NCI-H82 treated with DMSO at 0.1 percent for 48 hours (cell line): ENCODE measurements at regions not wholly inside any gene's neighbourhood (a gene's known extent, or its start where the extent isn't known, plus 50 kb on each side); places are given as distances from the start of the nearest gene placed in this dataset.

Experiments used
- DNase-seq: peaks from one replicate; lab custom pipeline; 2025; ENCODE audit not compliant: unreplicated experiment; lab: John Stamatoyannopoulos, UW

GRCh38 chr9:16128003-16128402 lies 575.2 kb downstream of the CCDC171 start:
- DNase-seq = no peak

GRCh38 chr9:16131264-16131663 lies 578.4 kb downstream of the CCDC171 start:
- no peak for DNase-seq

GRCh38 chr9:16132513-16132912 lies 579.7 kb downstream of the CCDC171 start:
- no peak for DNase-seq

- DNase-seq = no peak
These were observed 580.2 kb downstream of the CCDC171 start for GRCh38 chr9:16133032-16133431.

- DNase-seq = peak; percentile 18
These were observed 580.8 kb downstream of the CCDC171 start for GRCh38 chr9:16133556-16134227.

GRCh38 chr9:16134351-16134750 lies 581.5 kb downstream of the CCDC171 start:
- DNase-seq = no peak

- DNase-seq = no peak
These were observed 583.1 kb downstream of the CCDC171 start for GRCh38 chr9:16135968-16136367.

GRCh38 chr9:16136451-16136850 lies 583.6 kb downstream of the CCDC171 start:
- DNase-seq = no peak

GRCh38 chr9:16136961-16137360 lies 584.1 kb downstream of the CCDC171 start:
- DNase-seq = no peak

- DNase-seq = no peak
These were observed 586.0 kb downstream of the CCDC171 start for GRCh38 chr9:16138561-16139491.

GRCh38 chr9:16139774-16140173 lies 586.9 kb downstream of the CCDC171 start:
- no peak for DNase-seq

GRCh38 chr9:16143310-16143709 lies 590.5 kb downstream of the CCDC171 start:
- DNase-seq = no peak

GRCh38 chr9:16143947-16144890 lies 591.4 kb downstream of the CCDC171 start:
- no peak for DNase-seq

- no peak for DNase-seq
These were observed 592.5 kb downstream of the CCDC171 start for GRCh38 chr9:16145196-16145950.

GRCh38 chr9:16147726-16148125 lies 594.9 kb downstream of the CCDC171 start:
- DNase-seq = no peak

- no peak for DNase-seq
These were observed 597.7 kb downstream of the CCDC171 start for GRCh38 chr9:16150501-16150900.

GRCh38 chr9:16150938-16151650 lies 598.3 kb downstream of the CCDC171 start:
- DNase-seq = no peak

GRCh38 chr9:16152276-16153101 lies 599.6 kb downstream of the CCDC171 start:
- no peak for DNase-seq

GRCh38 chr9:16153221-16153620 lies 600.4 kb downstream of the CCDC171 start:
- no peak for DNase-seq
